Fibroblast of gingiva (primary cell): ENCODE measurements at regions not wholly inside any gene's neighbourhood (a gene's known extent, or its start where the extent isn't known, plus 50 kb on each side); places are given as distances from the start of the nearest gene placed in this dataset.
A peak's percentile ranks its signal among the peaks of the same experiment; 100 is the strongest.
"Not testable (repeated sequence)": the region's sequence is repeated elsewhere in the genome, so short reads cannot be mapped to it uniquely, and the experiment has no call there.

Experiments used
- DNase-seq: peaks from one replicate; pipeline ENCODE4 v3.0.0-alpha.2; 2011; ENCODE audit warnings: low read depth

DNA sequence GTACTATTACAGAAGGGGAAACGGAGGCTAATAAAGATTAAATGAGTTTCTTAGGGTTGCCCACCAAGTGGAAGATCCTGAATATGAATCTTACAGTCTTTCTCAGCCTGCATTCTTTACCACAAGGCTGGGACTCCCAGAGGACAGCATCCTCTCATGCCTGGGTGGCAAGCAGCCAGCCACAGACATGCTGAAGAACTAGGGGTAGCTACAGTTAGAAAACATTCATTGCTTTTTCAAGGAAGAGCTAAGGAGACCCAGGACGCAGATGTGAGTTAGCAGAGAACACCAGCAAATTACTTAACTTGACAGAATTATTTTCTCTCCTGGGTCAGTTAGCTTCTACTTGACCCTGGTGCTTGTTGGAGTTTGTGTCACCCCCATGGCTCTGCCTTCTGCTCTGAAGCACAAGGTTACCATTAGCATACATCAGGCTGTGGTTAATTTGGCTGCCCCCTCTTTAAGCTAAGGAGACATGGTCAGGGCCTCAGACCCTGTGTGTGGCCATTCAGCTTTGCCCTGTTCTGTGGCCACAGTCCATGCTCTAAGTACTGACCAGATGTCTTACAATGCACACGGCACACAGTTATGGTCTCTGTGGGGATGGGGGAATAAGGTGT lies 132.3 kb upstream of the TNP1 start:
- DNase-seq, result no peak

DNA sequence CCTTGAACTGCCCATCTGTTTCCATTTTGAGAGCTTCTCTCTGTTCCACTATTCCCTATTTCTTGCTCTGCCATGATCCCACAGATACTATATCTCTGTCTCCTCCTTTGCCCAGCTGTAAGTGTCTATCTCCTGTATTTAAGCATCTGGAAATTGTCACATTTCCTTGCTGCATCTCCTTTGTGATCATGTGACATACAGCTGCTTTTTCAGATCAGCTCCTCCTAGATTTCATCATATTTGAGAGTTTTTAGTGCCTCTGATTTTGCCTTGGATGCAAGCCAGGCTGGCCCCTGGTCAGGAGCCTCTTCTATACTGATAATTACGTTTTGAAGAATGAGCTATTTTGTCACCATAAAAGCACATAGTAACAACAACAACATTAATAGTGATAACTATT lies 131.7 kb upstream of the TNP1 start:
- peak; percentile 30 for DNase-seq

DNA sequence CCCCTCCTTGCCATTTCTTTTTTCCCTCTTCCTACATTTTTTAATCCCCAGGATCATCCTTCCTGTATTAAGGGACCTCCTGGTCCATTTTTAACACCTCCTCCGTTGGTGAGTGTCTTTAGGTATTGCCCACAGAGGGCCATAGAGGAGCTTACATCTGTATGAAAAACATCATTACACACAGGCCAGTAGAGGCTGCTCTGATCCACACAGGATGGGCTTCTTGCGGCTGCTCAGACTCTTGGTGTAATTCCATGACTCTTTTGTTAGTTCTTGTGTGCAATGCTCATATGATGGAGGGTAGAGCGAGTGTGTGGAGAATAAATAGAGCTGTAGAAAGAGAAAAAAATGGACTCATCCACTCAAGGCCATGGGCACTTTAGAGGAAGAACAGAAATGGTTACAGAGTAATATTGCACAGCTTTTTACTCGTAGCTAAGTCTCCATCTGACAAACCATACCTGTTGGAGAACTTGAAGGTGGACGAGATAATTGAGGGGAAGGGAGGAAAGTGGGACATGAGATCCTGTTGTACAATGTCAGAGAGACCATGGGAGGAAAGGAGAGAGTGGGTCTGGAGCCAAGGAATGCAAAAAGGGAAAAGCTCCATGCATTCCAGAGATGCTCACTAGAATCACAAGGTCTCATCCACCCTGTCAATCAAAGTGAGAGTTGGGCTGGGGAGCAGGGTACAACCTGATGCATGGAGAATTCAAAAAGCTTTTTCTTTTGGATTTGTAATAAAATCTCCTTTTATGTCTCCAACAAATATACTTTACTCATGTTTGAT lies 129.7 kb upstream of the TNP1 start:
- peak; percentile 37 for DNase-seq

DNA sequence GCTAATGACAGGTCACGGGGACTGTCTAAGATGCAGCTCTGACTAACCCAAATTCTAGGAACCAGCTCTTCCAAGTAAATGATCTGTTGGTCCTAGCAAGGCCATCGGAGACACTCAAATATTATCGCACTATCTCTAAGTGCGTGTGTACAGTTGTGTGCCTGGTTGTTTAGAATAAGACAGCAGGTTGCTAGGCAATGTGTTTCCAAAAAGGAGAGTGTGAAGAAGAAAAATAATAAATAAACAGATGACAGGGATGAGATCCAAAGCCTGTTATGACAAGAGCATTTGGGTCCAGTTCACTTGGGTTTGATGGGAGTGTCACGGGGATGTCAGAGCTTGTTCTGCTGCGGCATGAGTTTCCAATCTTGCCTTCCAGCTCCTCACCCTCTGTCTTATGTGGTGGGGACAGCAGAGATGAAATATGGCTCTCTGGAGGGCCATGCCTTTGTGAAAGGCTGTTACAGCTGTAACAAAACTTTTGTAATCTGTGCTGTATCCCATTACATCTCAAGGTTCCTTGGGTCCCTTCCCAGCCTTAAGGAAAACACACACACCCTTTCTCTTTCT lies 127.5 kb upstream of the TNP1 start:
- peak; percentile 40 for DNase-seq

DNA sequence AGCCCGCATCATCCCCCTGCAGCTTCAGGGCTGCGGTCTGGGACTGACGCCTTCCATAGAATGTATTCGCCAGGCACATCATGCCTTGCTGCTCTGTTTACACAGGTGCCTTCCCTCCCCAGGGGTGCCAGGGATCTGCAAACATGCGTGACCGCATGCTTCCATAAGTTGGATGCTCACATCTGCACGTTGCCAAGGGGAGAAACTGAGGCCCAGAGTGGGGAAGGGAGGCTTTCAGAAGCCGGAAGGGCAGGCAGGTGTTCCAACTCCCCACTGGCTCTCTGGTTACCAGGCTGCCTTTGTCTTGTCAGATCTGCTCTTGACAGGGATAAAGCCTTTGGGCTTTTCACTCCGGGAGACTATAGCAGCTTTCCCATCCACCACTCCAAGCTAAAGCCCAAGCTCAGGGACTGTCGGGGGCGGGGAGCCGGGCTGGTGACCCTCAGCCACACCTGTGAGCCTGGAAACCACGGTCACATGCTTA lies 125.8 kb upstream of the TNP1 start:
- no peak for DNase-seq

DNA sequence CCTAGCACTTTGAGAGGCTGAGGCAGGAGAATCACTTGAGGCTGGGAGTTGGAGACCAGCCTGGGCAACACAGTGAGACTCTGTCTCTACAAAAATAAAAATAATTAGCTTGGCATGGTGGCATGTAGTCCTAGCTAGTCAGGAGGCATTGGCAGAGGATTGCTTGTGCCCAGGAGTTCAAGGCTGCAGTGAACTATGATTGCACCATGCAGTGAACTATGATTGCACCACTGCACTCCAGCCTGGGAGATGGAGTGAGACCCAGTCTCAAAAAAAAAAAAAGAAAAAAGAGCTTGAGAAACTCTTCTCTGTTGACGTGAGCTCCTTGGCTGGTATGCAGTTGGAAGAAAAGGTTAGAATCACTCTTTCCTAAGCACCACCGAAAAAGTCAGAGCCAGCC lies 125.1 kb upstream of the TNP1 start:
- DNase-seq, result peak; percentile 45

DNA sequence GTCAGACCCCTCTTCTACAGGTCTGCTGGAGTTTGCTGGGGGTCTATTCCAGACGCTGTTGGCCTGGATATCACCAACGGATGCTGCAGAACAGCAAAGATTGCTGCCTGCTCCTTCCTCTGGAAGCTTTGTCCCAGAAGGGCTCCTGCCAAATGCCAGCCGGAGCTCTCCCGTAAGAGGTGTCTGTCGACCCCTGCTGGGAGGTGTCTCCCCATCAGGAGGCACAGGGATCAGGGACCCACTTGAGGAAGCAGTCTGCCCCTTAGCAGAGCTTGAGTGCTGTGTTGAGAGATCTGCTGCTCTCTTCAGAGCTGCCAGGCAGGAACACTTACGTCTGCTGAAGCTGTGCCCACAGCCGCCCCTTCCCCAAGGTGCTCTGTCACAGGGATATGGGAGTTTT lies 122.1 kb upstream of the TNP1 start:
- not testable (repeated sequence) for DNase-seq

DNA sequence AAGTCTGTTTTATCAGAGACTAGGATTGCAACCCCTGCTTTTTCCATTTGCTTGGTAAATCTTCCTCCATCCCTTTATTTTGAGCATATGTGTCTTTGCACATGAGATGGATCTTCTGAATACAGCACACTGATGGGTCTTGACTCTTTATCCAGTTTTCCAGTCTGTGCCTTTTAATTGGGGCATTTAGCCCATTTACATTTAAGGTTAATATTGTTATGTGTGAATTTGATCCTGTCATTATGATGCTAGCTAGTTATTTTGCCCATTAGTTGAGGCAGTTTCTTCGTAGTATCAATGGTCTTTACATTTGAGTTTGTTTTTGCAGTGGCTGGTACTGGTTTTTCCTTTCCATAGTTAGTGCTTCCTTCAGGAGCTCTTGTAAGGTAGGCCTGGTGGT lies 120.6 kb upstream of the TNP1 start:
- not testable (repeated sequence) for DNase-seq

DNA sequence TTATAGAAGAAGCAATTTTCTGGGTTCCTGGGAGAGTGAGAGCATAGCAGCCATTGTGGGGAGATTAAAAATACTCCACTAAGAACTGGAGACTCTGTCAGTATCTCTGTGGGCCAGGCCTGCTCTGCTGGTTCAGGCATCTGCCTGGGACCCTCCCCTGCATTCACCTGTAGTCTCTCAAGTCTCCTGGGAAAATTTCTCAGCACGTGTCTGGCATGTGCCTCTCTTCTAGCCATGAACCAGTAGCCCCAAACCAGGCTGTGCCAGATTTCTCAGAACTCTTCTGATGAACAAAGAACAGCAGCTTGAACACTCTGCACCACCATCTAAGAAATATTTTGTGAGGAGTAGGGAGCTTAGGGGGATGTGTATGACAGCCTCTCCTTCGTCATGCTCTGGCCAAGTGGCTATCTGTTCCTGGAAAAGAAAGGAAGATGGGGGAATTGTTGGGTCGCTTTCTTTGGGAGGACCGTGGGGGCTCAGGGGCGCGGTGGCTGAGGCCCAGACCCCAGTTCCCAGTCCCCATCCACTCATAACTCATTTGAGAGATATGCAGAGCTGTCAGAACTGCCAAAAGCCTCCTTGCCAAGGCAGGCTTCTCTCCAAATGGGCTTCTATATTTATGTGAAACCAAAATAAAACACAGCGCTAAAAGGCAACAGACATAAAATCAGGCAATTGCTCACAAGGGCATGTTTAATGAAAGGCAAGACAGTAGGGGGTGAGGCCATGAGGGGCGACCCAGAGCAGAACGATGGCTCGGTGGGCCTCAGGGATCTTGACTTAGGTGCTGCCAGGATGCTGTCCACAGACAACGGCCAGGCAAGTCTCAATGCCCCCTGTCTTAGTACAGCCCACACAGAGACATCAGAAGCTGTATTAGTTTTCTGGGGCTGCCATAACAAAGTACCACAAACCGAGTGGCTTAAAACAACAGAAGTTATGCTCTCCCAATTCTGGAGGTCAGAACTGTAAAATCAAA lies 114.7 kb upstream of the TNP1 start:
- DNase-seq, result no peak

DNA sequence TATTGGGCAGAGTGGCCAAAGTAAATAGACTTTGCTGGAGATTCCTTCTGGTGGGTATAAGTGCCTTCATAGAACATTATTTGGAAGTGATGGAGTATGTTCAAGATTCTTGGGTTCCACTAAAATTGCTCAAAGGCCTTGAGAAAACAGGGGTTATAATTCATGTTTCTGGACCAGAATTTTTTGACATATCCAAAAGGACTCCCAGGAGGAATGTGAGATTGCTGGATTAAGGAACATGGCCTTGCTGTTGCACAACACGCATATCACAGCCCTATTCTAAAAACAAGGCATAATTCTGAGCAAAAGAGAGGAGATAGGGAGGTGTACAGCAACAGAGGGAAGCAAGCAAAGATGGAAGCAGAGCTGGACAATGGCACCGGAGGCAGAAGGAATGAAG lies 111.7 kb upstream of the TNP1 start:
- no peak for DNase-seq

DNA sequence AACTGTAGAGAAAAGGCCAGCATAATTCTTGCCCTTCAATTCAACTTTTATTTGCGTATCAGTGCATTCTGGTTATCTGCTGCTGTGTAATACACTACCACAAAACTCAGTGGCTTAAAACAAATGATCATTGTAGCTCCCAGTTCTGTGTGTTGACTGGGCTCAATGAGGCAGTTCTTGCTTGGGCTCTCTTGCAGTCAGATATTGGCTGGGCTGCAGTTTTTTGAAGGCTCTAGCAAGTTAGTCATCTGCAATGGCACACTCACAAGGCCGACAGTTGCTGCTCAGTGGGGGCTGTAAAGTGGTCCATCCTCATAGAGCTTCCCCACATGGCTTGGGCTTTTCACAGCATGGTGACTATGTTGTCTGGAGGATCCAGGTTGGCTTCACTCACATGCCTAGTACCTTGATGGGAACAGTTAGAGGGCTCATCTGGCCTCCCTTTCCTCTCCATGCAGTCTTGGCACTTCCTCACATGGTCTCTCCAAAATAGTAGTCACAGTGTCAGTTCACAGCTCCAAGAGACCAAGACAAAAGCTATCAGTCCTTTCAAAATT lies 110.6 kb upstream of the TNP1 start:
- no peak for DNase-seq

DNA sequence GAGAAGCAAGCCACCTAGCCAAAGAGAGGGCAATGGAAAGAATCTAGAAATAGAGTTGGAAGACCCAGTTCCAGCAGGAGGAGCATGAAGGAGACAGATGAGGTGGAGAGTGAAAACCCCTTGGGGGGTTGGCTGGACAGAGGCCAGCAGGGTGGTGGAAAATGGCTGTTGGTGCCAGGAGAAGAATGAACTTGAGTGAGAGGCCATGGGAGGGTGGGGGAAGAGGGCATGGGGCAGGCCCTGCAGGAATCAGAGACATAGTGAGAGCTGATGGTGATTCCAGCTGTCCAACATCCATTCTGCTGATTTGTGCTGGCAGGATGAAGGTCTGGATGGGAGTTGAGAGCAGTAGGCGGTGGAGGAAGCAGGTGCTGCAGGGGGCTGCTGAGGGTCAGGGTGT lies 108.0 kb upstream of the TNP1 start:
- DNase-seq, result no peak

DNA sequence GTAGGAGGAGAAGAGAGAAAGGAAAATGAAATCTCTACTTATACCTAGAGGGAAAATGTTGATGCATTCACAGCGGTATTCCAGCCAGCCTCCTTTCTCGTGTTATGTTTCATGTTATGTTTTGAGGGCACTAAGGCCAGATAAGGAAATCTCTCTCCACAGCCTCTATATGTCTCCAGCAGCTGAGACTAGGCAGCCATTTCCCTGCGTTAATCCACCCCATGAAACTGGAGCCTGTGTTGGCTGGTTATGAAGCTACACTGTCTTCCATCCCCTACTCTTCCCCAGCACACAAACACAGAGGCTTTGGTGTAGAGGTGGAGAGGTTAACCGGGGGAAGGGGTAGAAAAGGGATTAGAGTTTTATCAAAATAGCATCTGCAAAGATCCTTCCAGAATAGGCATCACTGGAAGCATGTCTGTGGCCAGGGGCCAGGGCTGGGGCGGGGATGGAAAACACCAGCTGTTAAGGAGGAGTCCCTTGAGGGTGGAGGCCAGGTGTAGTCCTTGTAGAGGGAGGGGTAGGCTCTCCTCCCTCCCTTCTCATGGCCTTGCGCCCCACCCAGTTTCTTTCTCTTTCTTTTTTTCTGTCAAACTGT lies 100.9 kb upstream of the TNP1 start:
- no peak for DNase-seq

DNA sequence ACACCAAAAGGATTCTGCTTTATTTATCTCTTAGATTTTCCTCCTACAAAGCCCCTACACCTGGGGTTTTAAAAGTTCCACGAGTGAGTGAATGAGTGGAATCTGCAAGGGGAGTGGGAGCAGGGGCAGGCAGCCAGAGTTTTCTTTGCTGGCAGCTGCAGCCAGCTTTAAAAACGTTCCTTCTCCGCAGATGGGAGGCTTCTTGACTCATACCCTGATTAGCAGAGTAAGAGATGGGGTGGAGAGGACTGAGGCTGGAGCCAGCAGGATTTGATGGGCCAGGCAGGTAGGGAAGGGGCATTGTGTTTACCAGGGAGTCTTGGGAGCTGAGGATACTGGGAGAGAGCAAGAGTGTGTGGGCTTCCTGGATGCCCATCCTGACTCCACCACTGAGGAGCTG lies 99.6 kb upstream of the TNP1 start:
- no peak for DNase-seq

DNA sequence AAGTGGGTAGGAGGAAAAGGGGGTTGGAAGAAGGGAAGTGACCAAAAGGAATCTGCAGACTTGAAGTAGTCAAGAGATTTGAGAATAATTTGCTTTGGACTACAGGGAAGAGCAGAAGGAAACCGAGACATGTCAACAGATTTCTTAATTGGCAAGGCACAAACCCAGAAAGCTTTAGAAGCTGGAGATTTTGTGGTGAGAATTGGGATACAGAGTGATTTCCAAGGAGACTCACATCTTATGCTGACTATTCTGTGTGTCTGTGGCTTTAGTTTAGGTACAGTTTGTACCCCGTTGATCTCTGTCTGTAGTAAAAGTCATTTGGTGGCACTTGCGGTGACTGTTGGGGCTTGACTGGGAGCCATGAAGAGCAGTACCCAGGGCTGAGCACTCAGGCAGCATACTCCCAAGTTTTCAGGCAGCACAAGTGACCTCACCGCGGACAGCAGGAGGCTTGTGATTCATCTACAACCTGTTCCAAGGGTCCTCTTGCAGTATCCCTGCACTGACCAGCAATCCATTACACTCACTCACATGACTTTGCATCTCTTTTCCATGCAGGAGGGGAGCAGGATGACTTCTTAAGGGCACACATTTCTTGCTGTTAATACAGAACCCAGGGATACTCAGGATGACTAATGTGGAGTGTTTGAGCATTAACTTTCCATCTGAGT lies 97.1 kb upstream of the TNP1 start:
- peak; percentile 16 for DNase-seq

DNA sequence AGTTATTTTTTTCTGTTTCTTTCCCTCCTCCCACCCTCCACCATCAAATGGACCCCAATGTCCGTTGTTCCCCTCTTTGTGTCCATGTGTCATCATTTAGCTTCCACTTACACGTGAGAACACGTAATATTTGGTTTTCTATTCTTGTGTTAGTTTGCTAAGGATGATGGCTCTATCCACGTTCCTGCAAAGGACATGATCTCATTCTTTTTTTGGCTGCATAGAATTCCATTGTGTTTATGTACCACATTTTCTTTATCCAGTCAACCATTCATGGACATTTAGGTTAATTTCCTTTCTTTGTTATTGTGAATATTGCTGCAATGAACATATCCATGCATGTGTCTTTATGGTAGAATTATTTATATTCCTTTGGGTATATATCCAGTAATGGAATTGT lies 91.3 kb upstream of the TNP1 start:
- no peak for DNase-seq

DNA sequence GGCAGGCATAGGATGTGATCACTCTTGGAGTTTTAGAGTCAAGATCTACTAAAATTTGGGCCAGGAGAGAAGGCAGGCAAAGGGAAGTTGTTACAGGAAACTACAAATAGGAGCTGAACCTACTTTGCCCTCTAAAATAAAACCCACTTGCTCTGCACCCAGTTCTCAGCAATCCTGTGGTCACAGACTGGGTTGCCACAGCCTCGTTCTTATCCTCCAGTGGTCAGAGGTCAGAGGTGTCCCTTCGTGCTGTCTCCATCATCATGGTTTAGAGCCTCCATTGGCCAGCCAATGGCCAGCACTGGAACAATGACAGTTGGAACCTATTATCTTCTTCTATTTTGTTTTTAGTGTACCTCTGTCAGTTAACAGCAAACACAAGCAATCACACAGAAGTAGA lies 90.7 kb upstream of the TNP1 start:
- no peak for DNase-seq

DNA sequence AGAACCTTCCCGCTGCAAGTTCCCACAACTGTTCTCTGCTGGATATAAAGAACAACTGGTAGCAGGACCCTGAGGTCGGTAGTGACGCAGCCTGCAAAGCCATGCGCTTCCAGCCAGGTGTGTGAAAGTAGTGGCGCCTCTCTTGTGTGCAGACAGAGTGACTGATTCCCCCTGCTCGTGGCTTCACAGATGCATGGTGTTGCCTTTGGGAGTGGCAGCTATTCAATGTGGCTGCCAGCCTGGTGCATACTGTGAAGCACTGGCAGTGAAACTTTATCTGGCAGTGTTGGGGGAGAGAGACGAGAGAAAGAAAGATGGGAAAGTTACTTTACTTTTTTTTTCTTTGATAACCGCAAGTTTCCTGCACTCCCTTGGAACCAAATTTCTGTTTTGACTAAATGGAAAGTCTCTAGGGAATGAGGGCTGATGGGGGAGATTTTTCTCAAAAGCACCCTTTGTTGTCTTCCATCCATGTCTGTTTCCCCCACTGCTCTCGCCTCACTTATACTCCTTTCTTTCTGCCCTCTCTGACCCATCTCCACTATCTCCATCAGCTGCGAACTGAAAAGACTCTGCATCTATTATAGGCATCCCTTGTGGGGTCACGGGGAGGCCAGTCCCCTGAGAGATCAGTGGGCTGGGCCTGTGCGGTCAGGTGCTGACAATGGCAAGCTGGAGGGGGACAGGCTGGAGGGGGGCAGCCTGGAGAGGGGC lies 90.0 kb upstream of the TNP1 start:
- no peak for DNase-seq

DNA sequence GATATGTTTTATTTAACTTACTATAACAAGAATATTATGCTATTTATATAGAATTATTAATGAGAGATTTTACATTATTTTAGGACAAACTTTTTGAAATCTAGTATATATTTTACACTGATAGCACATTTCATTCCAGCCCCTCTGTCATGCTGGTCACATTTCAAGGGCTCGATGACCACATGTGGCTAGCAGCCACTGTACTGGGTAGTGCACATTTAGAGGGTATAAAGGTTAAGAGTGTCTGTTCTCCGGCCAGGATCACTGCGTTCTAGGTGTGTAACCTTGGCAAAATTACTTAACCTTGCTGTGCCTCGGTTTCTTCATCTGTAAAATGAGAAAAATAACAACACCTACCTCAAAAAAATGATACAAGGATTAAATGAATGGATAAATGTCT lies 87.2 kb upstream of the TNP1 start:
- no peak for DNase-seq

DNA sequence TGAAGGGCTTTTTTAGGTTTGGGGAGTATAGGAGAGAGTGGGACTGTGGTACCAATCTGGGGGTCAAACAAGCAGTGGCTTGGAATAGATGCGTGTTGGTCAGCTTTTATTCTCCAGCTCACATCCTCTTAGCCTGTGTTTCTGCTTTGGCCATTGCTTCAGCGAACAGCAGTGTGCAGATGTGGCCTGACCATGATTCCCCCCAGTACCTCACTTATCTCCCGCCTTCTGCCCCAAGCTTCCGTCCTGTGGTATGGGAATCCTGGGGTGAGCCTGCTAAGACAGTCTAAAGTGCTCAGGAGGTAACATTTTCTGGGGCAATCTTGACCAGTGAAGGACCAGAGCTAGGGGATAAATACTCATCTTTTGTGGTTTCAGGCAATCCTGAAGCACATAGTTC lies 84.9 kb upstream of the TNP1 start:
- no peak for DNase-seq
